WTC11 (cell line): ENCODE measurements at regions not wholly inside any gene's neighbourhood (a gene's known extent, or its start where the extent isn't known, plus 50 kb on each side); places are given as distances from the start of the nearest gene placed in this dataset.

Source experiments
- ATAC-seq: fragments of 200-7000 bp; cut with Tn5 transposase; 2 replicates; pipeline ENCODE4 v1.10.0; 2021; ENCODE audit warnings: mild to moderate bottlenecking, moderate library complexity
- CTCF ChIA-PET: fragments of 300-600 bp; sonication (Branson Sonifier 250); formaldehyde crosslinking; loops from one replicate; lab custom pipeline; 2021; ENCODE audit warnings: antibody characterized with exemption; lab: Charles Lee
- POLR2A ChIA-PET: fragments of 350-600 bp; sonication (Branson Sonifier 250); formaldehyde crosslinking; loops from one replicate; lab custom pipeline; 2021; ENCODE audit warnings: antibody characterized with exemption; lab: Charles Lee
- DNase-seq: peaks from one replicate; pipeline ENCODE4 v3.0.0; 2021; ENCODE audit warnings: low spot score
- H3K27ac Mint-ChIP-seq: 2 replicates; pipeline ENCODE4 v1.8.0; 2021; ENCODE audit warnings: mixed read lengths
- H3K27me3 Mint-ChIP-seq: 2 replicates; pipeline ENCODE4 v1.8.0; 2021; ENCODE audit warnings: low read depth, mild to moderate bottlenecking, moderate library complexity, mixed read lengths
- H3K36me3 Mint-ChIP-seq: 2 replicates; pipeline ENCODE4 v1.8.0; 2021; ENCODE audit warnings: mixed read lengths
- H3K4me1 Mint-ChIP-seq: 2 replicates; pipeline ENCODE4 v1.8.0; 2022; ENCODE audit warnings: mixed read lengths
- H3K4me3 Mint-ChIP-seq: 2 replicates; pipeline ENCODE4 v1.8.0; 2021; ENCODE audit warnings: mild to moderate bottlenecking, moderate library complexity, mixed read lengths
- H3K9me3 Mint-ChIP-seq: 2 replicates; pipeline ENCODE4 v1.8.0; 2021; ENCODE audit warnings: mixed read lengths
- CTCF ChIP-seq: fragments of 200-600 bp; IDR thresholded peaks from 2 replicates; pipeline ENCODE4 v1.8.0; 2022; ENCODE audit warnings: antibody characterized with exemption
- E2F5 ChIP-seq: sonication (generic); formaldehyde crosslinking; IDR thresholded peaks from 2 replicates; pipeline ENCODE4 v1.8.1; 2022; ENCODE audit warnings: mild to moderate bottlenecking, moderate library complexity, missing genetic modification reagents
- ELF4 ChIP-seq: sonication (generic); formaldehyde crosslinking; IDR thresholded peaks from 2 replicates; pipeline ENCODE4 v1.8.1; 2022; ENCODE audit warnings: low read depth, mild to moderate bottlenecking, moderate library complexity, missing genetic modification reagents
- EMX1 ChIP-seq: fragments of 250-450 bp; sonication (Bioruptor Pico); IDR thresholded peaks from 2 replicates; pipeline ENCODE4 v1.8.0; 2021; ENCODE audit warnings: mild to moderate bottlenecking
- FOXJ3 ChIP-seq: sonication (generic); formaldehyde crosslinking; IDR thresholded peaks from 2 replicates; pipeline ENCODE4 v1.9.0; 2021; ENCODE audit warnings: missing genetic modification reagents, mild to moderate bottlenecking, borderline replicate concordance
- FOXP1 ChIP-seq: sonication (generic); formaldehyde crosslinking; IDR thresholded peaks from 2 replicates; pipeline ENCODE4 v1.8.0; 2022; ENCODE audit warnings: missing genetic modification reagents, mild to moderate bottlenecking, moderate library complexity, borderline replicate concordance
- FOXP4 ChIP-seq: sonication (generic); formaldehyde crosslinking; IDR thresholded peaks from 2 replicates; pipeline ENCODE4 v1.8.0; 2022; ENCODE audit warnings: mild to moderate bottlenecking, missing genetic modification reagents
- IRF2 ChIP-seq: sonication (generic); formaldehyde crosslinking; IDR thresholded peaks from 2 replicates; pipeline ENCODE4 v1.8.0; 2022; ENCODE audit warnings: low read depth, missing genetic modification reagents, borderline replicate concordance
- MLX ChIP-seq: sonication (generic); formaldehyde crosslinking; IDR thresholded peaks from 2 replicates; pipeline ENCODE4 v1.8.1; 2023; ENCODE audit warnings: mild to moderate bottlenecking, missing genetic modification reagents, moderate library complexity
- MXD4 ChIP-seq: fragments of 250-450 bp; sonication (Bioruptor Pico); IDR thresholded peaks from 2 replicates; pipeline ENCODE4 v1.8.0; 2021; ENCODE audit warnings: mild to moderate bottlenecking, moderate library complexity, borderline replicate concordance
- NFATC4 ChIP-seq: fragments of 250-450 bp; sonication (Bioruptor Pico); IDR thresholded peaks from 2 replicates; pipeline ENCODE4 v1.9.0; 2021; ENCODE audit warnings: mild to moderate bottlenecking
- NR3C1 ChIP-seq: sonication (generic); formaldehyde crosslinking; conservative IDR thresholded peaks from 2 replicates; pipeline ENCODE4 v1.8.1; 2023; ENCODE audit warnings: low read depth, mild to moderate bottlenecking, missing genetic modification reagents
- PRDM15 ChIP-seq: sonication (generic); formaldehyde crosslinking; IDR thresholded peaks from 2 replicates; pipeline ENCODE4 v1.8.0; 2022; ENCODE audit warnings: missing genetic modification reagents
- PRRX2 ChIP-seq: fragments of 250-450 bp; sonication (Bioruptor Pico); IDR thresholded peaks from 2 replicates; pipeline ENCODE4 v1.8.0; 2021; ENCODE audit warnings: mild to moderate bottlenecking
- SMAD4 ChIP-seq: sonication (generic); formaldehyde crosslinking; IDR thresholded peaks from 2 replicates; pipeline ENCODE4 v1.8.0; 2022; ENCODE audit warnings: mild to moderate bottlenecking, missing genetic modification reagents
- TEAD1 ChIP-seq: sonication (generic); formaldehyde crosslinking; IDR thresholded peaks from 2 replicates; pipeline ENCODE4 v1.8.0; 2022; ENCODE audit warnings: mild to moderate bottlenecking, missing genetic modification reagents
- TP53 ChIP-seq: sonication (generic); formaldehyde crosslinking; IDR thresholded peaks from 2 replicates; pipeline ENCODE4 v1.8.1; 2023; ENCODE audit warnings: mild to moderate bottlenecking, missing genetic modification reagents
- ZNF232 ChIP-seq: sonication (generic); formaldehyde crosslinking; IDR thresholded peaks from 2 replicates; pipeline ENCODE4 v1.8.0; 2022; ENCODE audit warnings: mild to moderate bottlenecking, missing genetic modification reagents
- ZNF416 ChIP-seq: fragments of 250-450 bp; sonication (Bioruptor Pico); IDR thresholded peaks from 2 replicates; pipeline ENCODE4 v1.9.0; 2021; ENCODE audit warnings: mild to moderate bottlenecking, inconsistent platforms
- TF ChIP-seq, protein P1 (sequence below): sonication (generic); formaldehyde crosslinking; conservative IDR thresholded peaks from 2 replicates; pipeline ENCODE4 v1.8.1; 2022; ENCODE audit warnings: mild to moderate bottlenecking, missing genetic modification reagents

- TF ChIP-seq PRRX2 (no peak), SMAD4 (no peak)
Observed at GRCh38 chr5:123785162-123786071, 273.4 kb downstream of the CSNK1G3 start (continued).

- ATAC-seq (no peak), DNase-seq (no peak)
- no peaks in the 10 kb centered on the region for H3K27me3 Mint-ChIP-seq
- no peak overlapping the region for H3K27ac Mint-ChIP-seq
- H3K9me3 Mint-ChIP-seq: peaks cover 11% of the 10 kb centered on the region
- TF ChIP-seq NR3C1 (CRISPR knock-in tag) (no peak), TEAD1 (no peak), E2F5 (no peak)
- ChIA-PET CTCF (no interaction called here), POLR2A (no interaction called here)
- H3K4me1 Mint-ChIP-seq: peaks cover 24% of the 10 kb centered on the region
- peaks cover 1% of the 10 kb centered on the region for H3K36me3 Mint-ChIP-seq
- no peak overlapping the region for H3K4me3 Mint-ChIP-seq
Observed at GRCh38 chr5:123783421-123783820, 271.4 kb downstream of the CSNK1G3 start.

DNA sequence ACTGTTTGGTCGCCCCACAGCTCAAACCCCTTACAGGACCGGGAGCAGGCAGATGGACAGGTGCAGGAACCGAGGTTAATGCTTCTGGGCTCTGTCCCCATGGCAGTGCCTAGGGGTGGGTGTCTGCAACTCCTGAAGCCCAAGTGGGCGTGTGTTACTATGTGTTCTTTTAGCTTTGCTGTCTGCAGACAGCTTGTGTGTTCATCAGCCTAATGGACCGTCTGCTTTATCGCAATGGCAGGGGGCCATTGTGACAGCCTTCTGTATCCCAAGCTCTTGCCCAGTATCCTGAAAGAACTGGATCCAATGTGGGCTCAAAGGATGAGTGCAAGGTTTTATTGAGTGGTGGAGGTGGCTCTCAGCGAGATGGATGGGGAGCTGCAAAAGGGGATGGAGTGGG is 266.7 kb downstream of the CSNK1G3 start:
- H3K4me3 Mint-ChIP-seq: no peak overlapping the region
- no peaks in the 10 kb centered on the region for H3K36me3 Mint-ChIP-seq
- no peaks in the 10 kb centered on the region for H3K4me1 Mint-ChIP-seq
- no peak overlapping the region for H3K27ac Mint-ChIP-seq
- TF ChIP-seq FOXJ3 (CRISPR knock-in tag) (no peak), ZNF232 (CRISPR knock-in tag) (no peak), PRDM15 (CRISPR knock-in tag) (no peak), ZNF416 (CRISPR knock-in tag) (no peak), TP53 (CRISPR knock-in tag) (no peak), EMX1 (no peak), IRF2 (CRISPR knock-in tag) (no peak), CTCF (no peak), FOXP1 (CRISPR knock-in tag) (no peak), MXD4 (CRISPR knock-in tag) (no peak), NFATC4 (CRISPR knock-in tag) (no peak), ELF4 (CRISPR knock-in tag) (no peak), FOXP4 (CRISPR knock-in tag) (no peak), MLX (CRISPR knock-in tag) (no peak)
- TF ChIP-seq, protein P1, sequence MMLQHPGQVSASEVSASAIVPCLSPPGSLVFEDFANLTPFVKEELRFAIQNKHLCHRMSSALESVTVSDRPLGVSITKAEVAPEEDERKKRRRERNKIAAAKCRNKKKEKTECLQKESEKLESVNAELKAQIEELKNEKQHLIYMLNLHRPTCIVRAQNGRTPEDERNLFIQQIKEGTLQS: no peak
- DNase-seq (no peak), ATAC-seq (no peak)
- peaks cover 12% of the 10 kb centered on the region for H3K9me3 Mint-ChIP-seq
- CTCF ChIA-PET: no interaction called here
- no peaks in the 10 kb centered on the region for H3K27me3 Mint-ChIP-seq
- POLR2A ChIA-PET: no interaction called here
